ENCODE measurements at regions not wholly inside any gene's neighbourhood (a gene's known extent, or its start where the extent isn't known, plus 50 kb on each side); places are given as distances from the start of the nearest gene placed in this dataset.
"Not testable (repeated sequence)": the region's sequence is repeated elsewhere in the genome, so short reads cannot be mapped to it uniquely, and the experiment has no call there.

GRCh38 chr15:98547741-98548138 lies 100.6 kb upstream of the IGF1R start:
- Mint-ChIP-seq H3K4me1 (peaks cover 10% of the 10 kb centered on the region), H3K27ac (peak overlapping the region; percentile 84 to 92 (median 90)), H3K36me3 (ENCODE audit: low read depth) (no peaks in the 10 kb centered on the region), H3K9me3 (no peaks in the 10 kb centered on the region), H3K27me3 (ENCODE audit: low read depth) (peaks cover 47% of the 10 kb centered on the region), H3K4me3 (peak overlapping the region; percentile 88 to 95 (median 90))
- TF ChIP-seq CTCF (IDR thresholded peaks at IDR 0.05; ENCODE audit: unreplicated experiment in 3 of 3) = no peak

- Mint-ChIP-seq H3K9me3 (no peaks in the 10 kb centered on the region), H3K27me3 (ENCODE audit: low read depth) (peaks cover 47% of the 10 kb centered on the region), H3K27ac (peak overlapping the region; percentile 84 to 92 (median 90)), H3K4me3 (peak overlapping the region; percentile 88 to 95 (median 90)), H3K4me1 (peaks cover 10% of the 10 kb centered on the region), H3K36me3 (ENCODE audit: low read depth) (no peaks in the 10 kb centered on the region)
- peak in 2 of 3 experiments; percentile 29 to 40 for TF ChIP-seq CTCF (IDR thresholded peaks at IDR 0.05; ENCODE audit: unreplicated experiment in 3 of 3)
These were observed 100.0 kb upstream of the IGF1R start for GRCh38 chr15:98548139-98548971.

GRCh38 chr15:98549003-98549402 lies 99.3 kb upstream of the IGF1R start:
- H3K27ac Mint-ChIP-seq = peak overlapping the region; percentile 84 to 92 (median 90)
- H3K27me3 Mint-ChIP-seq (ENCODE audit: low read depth) = peaks cover 47% of the 10 kb centered on the region
- TF ChIP-seq CTCF (IDR thresholded peaks at IDR 0.05; ENCODE audit: unreplicated experiment in 3 of 3) = no peak
- peaks cover 10% of the 10 kb centered on the region for H3K4me1 Mint-ChIP-seq
- no peaks in the 10 kb centered on the region for H3K9me3 Mint-ChIP-seq
- peak overlapping the region; percentile 88 to 95 (median 90) for H3K4me3 Mint-ChIP-seq
- H3K36me3 Mint-ChIP-seq (ENCODE audit: low read depth) = no peaks in the 10 kb centered on the region

- Mint-ChIP-seq H3K27me3 (ENCODE audit: low read depth) (peaks cover 51% of the 10 kb centered on the region), H3K27ac (no peak overlapping the region), H3K36me3 (ENCODE audit: low read depth) (no peaks in the 10 kb centered on the region), H3K9me3 (no peaks in the 10 kb centered on the region), H3K4me3 (no peak overlapping the region), H3K4me1 (peaks cover 10% of the 10 kb centered on the region)
- TF ChIP-seq CTCF (IDR thresholded peaks at IDR 0.05; ENCODE audit: unreplicated experiment in 3 of 3) = no peak
These were observed 98.6 kb upstream of the IGF1R start for GRCh38 chr15:98549741-98550140.

GRCh38 chr15:98550363-98550762 lies 98.0 kb upstream of the IGF1R start:
- H3K9me3 Mint-ChIP-seq; H3K36me3 Mint-ChIP-seq (ENCODE audit: low read depth); H3K4me1 Mint-ChIP-seq: not testable (repeated sequence)
- H3K4me3 Mint-ChIP-seq = peak overlapping the region; percentile 15 to 57 (median 52)
- H3K27ac Mint-ChIP-seq = peak overlapping the region in 1 of 3 experiments; percentile 26
- H3K27me3 Mint-ChIP-seq (ENCODE audit: low read depth) = peaks cover 49% of the 10 kb centered on the region

- Mint-ChIP-seq H3K4me1 (peaks cover 10% of the 10 kb centered on the region), H3K36me3 (ENCODE audit: low read depth) (no peaks in the 10 kb centered on the region), H3K27ac (no peak overlapping the region), H3K27me3 (ENCODE audit: low read depth) (peaks cover 36% of the 10 kb centered on the region), H3K9me3 (no peaks in the 10 kb centered on the region), H3K4me3 (no peak overlapping the region)
- TF ChIP-seq CTCF (IDR thresholded peaks at IDR 0.05; ENCODE audit: unreplicated experiment in 3 of 3) = no peak
These were observed 96.3 kb upstream of the IGF1R start for GRCh38 chr15:98551936-98552562.

All from nephron (organoid).